ENCODE measurements at regions not wholly inside any gene's neighbourhood (a gene's known extent, or its start where the extent isn't known, plus 50 kb on each side); places are given as distances from the start of the nearest gene placed in this dataset.

- TF ChIP-seq, protein P1, sequence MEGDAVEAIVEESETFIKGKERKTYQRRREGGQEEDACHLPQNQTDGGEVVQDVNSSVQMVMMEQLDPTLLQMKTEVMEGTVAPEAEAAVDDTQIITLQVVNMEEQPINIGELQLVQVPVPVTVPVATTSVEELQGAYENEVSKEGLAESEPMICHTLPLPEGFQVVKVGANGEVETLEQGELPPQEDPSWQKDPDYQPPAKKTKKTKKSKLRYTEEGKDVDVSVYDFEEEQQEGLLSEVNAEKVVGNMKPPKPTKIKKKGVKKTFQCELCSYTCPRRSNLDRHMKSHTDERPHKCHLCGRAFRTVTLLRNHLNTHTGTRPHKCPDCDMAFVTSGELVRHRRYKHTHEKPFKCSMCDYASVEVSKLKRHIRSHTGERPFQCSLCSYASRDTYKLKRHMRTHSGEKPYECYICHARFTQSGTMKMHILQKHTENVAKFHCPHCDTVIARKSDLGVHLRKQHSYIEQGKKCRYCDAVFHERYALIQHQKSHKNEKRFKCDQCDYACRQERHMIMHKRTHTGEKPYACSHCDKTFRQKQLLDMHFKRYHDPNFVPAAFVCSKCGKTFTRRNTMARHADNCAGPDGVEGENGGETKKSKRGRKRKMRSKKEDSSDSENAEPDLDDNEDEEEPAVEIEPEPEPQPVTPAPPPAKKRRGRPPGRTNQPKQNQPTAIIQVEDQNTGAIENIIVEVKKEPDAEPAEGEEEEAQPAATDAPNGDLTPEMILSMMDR (IDR thresholded peaks at IDR 0.05; ENCODE audit: insufficient read depth, low read depth, low read length) = no peak
- TF ChIP-seq EZH2 (IDR thresholded peaks at IDR 0.05; ENCODE audit: insufficient read depth, low read length) = no peak
These were observed 107.0 kb downstream of the OLIG3 start for GRCh38 chr6:137387096-137387764.
